ENCODE measurements at regions not wholly inside any gene's neighbourhood (a gene's known extent, or its start where the extent isn't known, plus 50 kb on each side); places are given as distances from the start of the nearest gene placed in this dataset.

GRCh38 chr16:54623636-54624035 is 307.0 kb upstream of the IRX5 start:
- no peak for TF ChIP-seq CTCF (IDR thresholded peaks at IDR 0.05)
- TF ChIP-seq POLR2AphosphoS5 (IDR thresholded peaks at IDR 0.05) = no peak
- TF ChIP-seq POLR2A (IDR thresholded peaks at IDR 0.05; ENCODE audit: low read depth) = no peak
